GM10248 (cell line): ENCODE measurements at regions not wholly inside any gene's neighbourhood (a gene's known extent, or its start where the extent isn't known, plus 50 kb on each side); places are given as distances from the start of the nearest gene placed in this dataset.

Experiments
- CTCF ChIA-PET: fragments of 300-600 bp; sonication (Branson Sonifier 250); formaldehyde crosslinking; extraction: SDS; loops from one replicate; lab custom pipeline; 2021; ENCODE audit warnings: antibody characterized with exemption; lab: Yijun Ruan, JAX
- POLR2A ChIA-PET: fragments of 350-650 bp; sonication (Branson Sonifier 250); formaldehyde crosslinking; extraction: SDS; loops from one replicate; lab custom pipeline; 2020; ENCODE audit warnings: antibody characterized with exemption; lab: Yijun Ruan, JAX
- DNase-seq: peaks from one replicate; pipeline ENCODE4 v3.0.0; 2012; ENCODE audit errors: extremely low spot score
- TF ChIP-seq, protein P1 (sequence below): IDR thresholded peaks from 2 replicates; pipeline ENCODE4 v1.5.1; 2012; ENCODE audit warnings: mild to moderate bottlenecking, low read depth; ENCODE audit errors: extremely low read depth, missing control alignments, control extremely low read depth

GRCh38 chr21:16177532-16177931 lies 447.8 kb downstream of the USP25 start:
- CTCF ChIA-PET, result interaction anchor here (1.5 to 1.8 kb wide), 2 partner anchors 9 to 18 kb away, joined by 3 to 5 read pairs; no protein-coding TSS in a partner anchor
- POLR2A ChIA-PET, result no interaction called here

GRCh38 chr21:16179773-16180172 lies 450.0 kb downstream of the USP25 start:
- CTCF ChIA-PET, result interaction anchor here (1.4 kb wide), 1 partner anchor 55 kb away, joined by 3 read pairs; no protein-coding TSS in a partner anchor
- POLR2A ChIA-PET, result no interaction called here
- TF ChIP-seq, protein P1, sequence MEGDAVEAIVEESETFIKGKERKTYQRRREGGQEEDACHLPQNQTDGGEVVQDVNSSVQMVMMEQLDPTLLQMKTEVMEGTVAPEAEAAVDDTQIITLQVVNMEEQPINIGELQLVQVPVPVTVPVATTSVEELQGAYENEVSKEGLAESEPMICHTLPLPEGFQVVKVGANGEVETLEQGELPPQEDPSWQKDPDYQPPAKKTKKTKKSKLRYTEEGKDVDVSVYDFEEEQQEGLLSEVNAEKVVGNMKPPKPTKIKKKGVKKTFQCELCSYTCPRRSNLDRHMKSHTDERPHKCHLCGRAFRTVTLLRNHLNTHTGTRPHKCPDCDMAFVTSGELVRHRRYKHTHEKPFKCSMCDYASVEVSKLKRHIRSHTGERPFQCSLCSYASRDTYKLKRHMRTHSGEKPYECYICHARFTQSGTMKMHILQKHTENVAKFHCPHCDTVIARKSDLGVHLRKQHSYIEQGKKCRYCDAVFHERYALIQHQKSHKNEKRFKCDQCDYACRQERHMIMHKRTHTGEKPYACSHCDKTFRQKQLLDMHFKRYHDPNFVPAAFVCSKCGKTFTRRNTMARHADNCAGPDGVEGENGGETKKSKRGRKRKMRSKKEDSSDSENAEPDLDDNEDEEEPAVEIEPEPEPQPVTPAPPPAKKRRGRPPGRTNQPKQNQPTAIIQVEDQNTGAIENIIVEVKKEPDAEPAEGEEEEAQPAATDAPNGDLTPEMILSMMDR, result no peak
- DNase-seq, result no peak

More at GRCh38 chr21:16177532-16177931, 447.8 kb downstream of the USP25 start:
- DNase-seq, result no peak
- TF ChIP-seq, protein P1, result no peak

- TF ChIP-seq, protein P1, result no peak
- DNase-seq, result no peak
- ChIA-PET POLR2A (no interaction called here), CTCF (interaction anchor here (0.7 to 1.4 kb wide), 2 partner anchors 16 to 54 kb away, joined by 3 read pairs; no protein-coding TSS in a partner anchor)
Observed at GRCh38 chr21:16180614-16181013, 450.8 kb downstream of the USP25 start.

GRCh38 chr21:16181018-16181417 lies 451.2 kb downstream of the USP25 start:
- POLR2A ChIA-PET, result no interaction called here
- TF ChIP-seq, protein P1, result no peak

DNA sequence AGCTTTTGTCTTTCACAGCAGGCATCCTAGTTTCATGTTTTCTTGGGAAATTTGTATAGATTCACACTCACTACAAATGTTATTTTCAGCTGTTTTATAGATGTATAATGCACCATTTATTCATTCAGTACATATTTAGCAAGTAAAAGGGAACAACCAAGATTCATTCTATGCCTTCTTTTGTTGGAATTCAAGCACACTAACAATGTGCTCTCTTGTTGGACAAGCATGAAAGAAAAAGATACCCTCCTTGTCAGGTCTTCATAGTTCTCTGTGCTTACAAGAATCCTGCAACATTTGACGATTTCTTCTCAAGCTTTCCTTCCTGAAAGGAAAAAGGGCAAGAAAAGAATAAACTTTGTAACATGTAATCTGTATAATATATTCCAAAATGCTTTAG lies 456.0 kb downstream of the USP25 start:
- TF ChIP-seq, protein P1, result no peak
- ChIA-PET POLR2A (no interaction called here), CTCF (interaction anchor here (1.1 to 1.4 kb wide), 2 partner anchors 8 to 23 kb away, joined by 3 to 4 read pairs; no protein-coding TSS in a partner anchor)
- no peak for DNase-seq

More at GRCh38 chr21:16181018-16181417, 451.2 kb downstream of the USP25 start:
- no peak for DNase-seq
- CTCF ChIA-PET, result interaction anchor here (0.7 to 1.4 kb wide), 2 partner anchors 16 to 53 kb away, joined by 3 read pairs; no protein-coding TSS in a partner anchor

DNA sequence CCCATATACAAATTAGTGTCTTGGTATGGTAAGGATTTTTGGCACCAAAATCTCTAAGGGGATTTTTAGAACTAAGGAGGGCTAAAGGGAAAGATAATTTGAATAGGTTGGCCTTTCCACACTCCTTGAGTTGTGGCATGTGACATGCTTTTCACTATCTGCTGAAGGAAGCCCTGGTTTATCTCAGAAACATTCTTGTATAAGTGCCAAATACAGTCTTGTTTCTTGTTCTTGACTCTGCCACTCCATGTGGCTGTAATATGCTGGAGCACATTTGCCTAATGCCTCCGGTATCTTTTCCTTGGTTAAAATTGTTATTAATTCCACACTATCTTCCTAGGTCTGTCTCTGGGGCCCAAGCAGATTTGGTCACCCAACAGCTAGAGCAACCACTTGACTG lies 457.0 kb downstream of the USP25 start:
- TF ChIP-seq, protein P1, result no peak
- ChIA-PET POLR2A (no interaction called here), CTCF (interaction anchor here (0.8 to 1.1 kb wide), 2 partner anchors 7 to 53 kb away, joined by 3 to 4 read pairs; no protein-coding TSS in a partner anchor)
- DNase-seq, result no peak
